ENCODE measurements at regions not wholly inside any gene's neighbourhood (a gene's known extent, or its start where the extent isn't known, plus 50 kb on each side); places are given as distances from the start of the nearest gene placed in this dataset.
A peak's percentile ranks its signal among the peaks of the same experiment; 100 is the strongest.
"Not testable (repeated sequence)": the region's sequence is repeated elsewhere in the genome, so short reads cannot be mapped to it uniquely, and the experiment has no call there.

- intact Hi-C loops (cut with DNase I) = no loop called here
- ATAC-seq (no peak), DNase-seq (no peak)
Measured at GRCh38 chr14:83697099-83697498, 1832.8 kb upstream of the FLRT2 start.

- no peak for ATAC-seq
- intact Hi-C loops (cut with DNase I) = no loop called here
Measured at GRCh38 chr14:83702619-83703018, 1827.3 kb upstream of the FLRT2 start.

GRCh38 chr14:83706231-83706954 lies 1823.6 kb upstream of the FLRT2 start:
- no peak for ATAC-seq
- intact Hi-C loops (cut with DNase I) = no loop called here

More at GRCh38 chr14:83702619-83703018, 1827.3 kb upstream of the FLRT2 start:
- DNase-seq = no peak

GRCh38 chr14:83707056-83707455 lies 1822.9 kb upstream of the FLRT2 start:
- DNase-seq = no peak
- intact Hi-C loops (cut with DNase I) = no loop called here
- no peak for ATAC-seq

More at GRCh38 chr14:83706231-83706954, 1823.6 kb upstream of the FLRT2 start:
- DNase-seq = no peak

- DNase-seq = no peak
- intact Hi-C loops (cut with DNase I) = no loop called here
- no peak for ATAC-seq
Measured at GRCh38 chr14:83709116-83709515, 1820.8 kb upstream of the FLRT2 start.

- intact Hi-C loops (cut with DNase I) = no loop called here
- ATAC-seq (no peak), DNase-seq (no peak)
Measured at GRCh38 chr14:83711046-83711445, 1818.9 kb upstream of the FLRT2 start.

- no peak for ATAC-seq
- intact Hi-C loops (cut with DNase I) = no loop called here
- DNase-seq = no peak
Measured at GRCh38 chr14:83712418-83713129, 1817.4 kb upstream of the FLRT2 start.

- DNase-seq (no peak), ATAC-seq (peak; percentile 42 to 83)
- intact Hi-C loops (cut with DNase I) = no loop called here
Measured at GRCh38 chr14:83713732-83714131, 1816.2 kb upstream of the FLRT2 start.

GRCh38 chr14:83714151-83714550 lies 1815.8 kb upstream of the FLRT2 start:
- no peak for ATAC-seq
- DNase-seq = no peak
- intact Hi-C loops (cut with DNase I) = no loop called here

- DNase-seq; ATAC-seq; intact Hi-C loops (cut with DNase I): not testable (repeated sequence)
Measured at GRCh38 chr14:83719435-83719834, 1810.5 kb upstream of the FLRT2 start.

- intact Hi-C loops (cut with DNase I) = no loop called here
- no peak for DNase-seq
- no peak for ATAC-seq
Measured at GRCh38 chr14:83733670-83734069, 1796.3 kb upstream of the FLRT2 start.

GRCh38 chr14:83734431-83734830 lies 1795.5 kb upstream of the FLRT2 start:
- DNase-seq (no peak), ATAC-seq (no peak)
- intact Hi-C loops (cut with DNase I) = no loop called here

- intact Hi-C loops (cut with DNase I) = no loop called here
- no peak for ATAC-seq
- no peak for DNase-seq
Measured at GRCh38 chr14:83741269-83741668, 1788.7 kb upstream of the FLRT2 start.

GRCh38 chr14:83744224-83744623 lies 1785.7 kb upstream of the FLRT2 start:
- intact Hi-C loops (cut with DNase I) = no loop called here
- ATAC-seq = no peak

GRCh38 chr14:83744891-83745290 lies 1785.1 kb upstream of the FLRT2 start:
- DNase-seq (no peak), ATAC-seq (no peak)
- intact Hi-C loops (cut with DNase I) = no loop called here

More at GRCh38 chr14:83744224-83744623, 1785.7 kb upstream of the FLRT2 start:
- DNase-seq = no peak

GRCh38 chr14:83746336-83746735 lies 1783.6 kb upstream of the FLRT2 start:
- no peak for ATAC-seq

GRCh38 chr14:83757916-83758315 lies 1772.0 kb upstream of the FLRT2 start:
- ATAC-seq = no peak

More at GRCh38 chr14:83746336-83746735, 1783.6 kb upstream of the FLRT2 start:
- intact Hi-C loops (cut with DNase I) = no loop called here
- DNase-seq = no peak

GRCh38 chr14:83764656-83765599 lies 1765.0 kb upstream of the FLRT2 start:
- intact Hi-C loops (cut with DNase I) = no loop called here
- DNase-seq (no peak), ATAC-seq (no peak)

More at GRCh38 chr14:83757916-83758315, 1772.0 kb upstream of the FLRT2 start:
- DNase-seq = no peak
- intact Hi-C loops (cut with DNase I) = no loop called here

GRCh38 chr14:83777516-83777915 lies 1752.4 kb upstream of the FLRT2 start:
- no peak for ATAC-seq
- intact Hi-C loops (cut with DNase I) = no loop called here

GRCh38 chr14:83779266-83779665 lies 1750.7 kb upstream of the FLRT2 start:
- intact Hi-C loops (cut with DNase I) = no loop called here
- ATAC-seq (no peak), DNase-seq (no peak)

More at GRCh38 chr14:83777516-83777915, 1752.4 kb upstream of the FLRT2 start:
- DNase-seq = no peak

Measured in left cardiac atrium (tissue), 4 donors.